Right lobe of liver (tissue), 4 donors: ENCODE measurements at regions not wholly inside any gene's neighbourhood (a gene's known extent, or its start where the extent isn't known, plus 50 kb on each side); places are given as distances from the start of the nearest gene placed in this dataset.

Experiments used
- POLR2A ChIP-seq: fragments of 450-650 bp; IDR thresholded peaks from one replicate; pipeline ENCODE4 v1.6.1; 2017; ENCODE audit warnings: antibody characterized with exemption, mild to moderate bottlenecking
- TF ChIP-seq, protein P1 (sequence below), 4 donors: fragments of 200-600 bp in 3 of 4; fragments of 450-650 bp in 1 of 4; IDR thresholded peaks; one replicate each; pipeline versions ENCODE4 v1.5.1 to v1.8.0; 2016 to 2022; ENCODE audit warnings: antibody characterized with exemption in 4 of 4, mild to moderate bottlenecking in 2 of 4
- donor health status: DM: no; HTN: no; CAD: no.
- donor health status: DM: no; HTN: no; CAD: no.
- donor health status: DM: no; HTN: yes; CAD: no.

DNA sequence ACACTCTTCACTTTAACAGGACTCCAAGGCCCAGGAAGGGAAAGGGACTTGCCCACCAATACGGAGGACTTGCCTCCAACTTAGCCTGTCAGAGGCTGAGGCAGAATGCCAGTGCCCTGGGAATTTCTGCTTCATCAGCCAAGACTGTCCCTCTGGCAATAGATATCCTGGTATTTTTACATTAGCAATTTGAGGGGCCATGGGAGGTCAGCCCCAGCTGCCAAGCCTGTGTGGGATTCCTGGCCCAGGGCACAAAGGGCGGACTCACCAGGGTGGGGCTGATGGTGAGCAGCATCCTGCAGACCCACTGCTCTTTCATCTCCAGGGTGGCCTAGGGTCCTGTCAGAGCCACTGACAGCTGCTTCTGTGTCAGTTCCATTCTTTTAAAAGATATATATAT, 78.3 kb upstream of the CIBAR2 start:
- TF ChIP-seq, protein P1, sequence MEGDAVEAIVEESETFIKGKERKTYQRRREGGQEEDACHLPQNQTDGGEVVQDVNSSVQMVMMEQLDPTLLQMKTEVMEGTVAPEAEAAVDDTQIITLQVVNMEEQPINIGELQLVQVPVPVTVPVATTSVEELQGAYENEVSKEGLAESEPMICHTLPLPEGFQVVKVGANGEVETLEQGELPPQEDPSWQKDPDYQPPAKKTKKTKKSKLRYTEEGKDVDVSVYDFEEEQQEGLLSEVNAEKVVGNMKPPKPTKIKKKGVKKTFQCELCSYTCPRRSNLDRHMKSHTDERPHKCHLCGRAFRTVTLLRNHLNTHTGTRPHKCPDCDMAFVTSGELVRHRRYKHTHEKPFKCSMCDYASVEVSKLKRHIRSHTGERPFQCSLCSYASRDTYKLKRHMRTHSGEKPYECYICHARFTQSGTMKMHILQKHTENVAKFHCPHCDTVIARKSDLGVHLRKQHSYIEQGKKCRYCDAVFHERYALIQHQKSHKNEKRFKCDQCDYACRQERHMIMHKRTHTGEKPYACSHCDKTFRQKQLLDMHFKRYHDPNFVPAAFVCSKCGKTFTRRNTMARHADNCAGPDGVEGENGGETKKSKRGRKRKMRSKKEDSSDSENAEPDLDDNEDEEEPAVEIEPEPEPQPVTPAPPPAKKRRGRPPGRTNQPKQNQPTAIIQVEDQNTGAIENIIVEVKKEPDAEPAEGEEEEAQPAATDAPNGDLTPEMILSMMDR (IDR thresholded peaks at IDR 0.05): no peak
- no peak for TF ChIP-seq POLR2A
